HL-60 (cell line): ENCODE measurements at regions not wholly inside any gene's neighbourhood (a gene's known extent, or its start where the extent isn't known, plus 50 kb on each side); places are given as distances from the start of the nearest gene placed in this dataset.

Experiments
- CTCF ChIP-seq: IDR thresholded peaks from one replicate; pipeline ENCODE4 v1.5.1; 2011; ENCODE audit warnings: low read length, control low read depth, inconsistent platforms; ENCODE audit not compliant: insufficient read depth
- GABPA ChIP-seq: IDR thresholded peaks from 2 replicates; pipeline ENCODE4 v1.6.1; 2012; ENCODE audit warnings: low read depth
- POLR2AphosphoS5 ChIP-seq: IDR thresholded peaks from 2 replicates; pipeline ENCODE4 v1.6.1; 2012; ENCODE audit warnings: low read depth
- SPI1 ChIP-seq: IDR thresholded peaks from 2 replicates; pipeline ENCODE4 v1.6.1; 2012; ENCODE audit warnings: low read depth, mild to moderate bottlenecking, borderline replicate concordance
- TF ChIP-seq, protein P1 (sequence below): IDR thresholded peaks from 2 replicates; pipeline ENCODE4 v1.6.1; 2012; ENCODE audit warnings: low read depth; ENCODE audit not compliant: insufficient replicate concordance

DNA sequence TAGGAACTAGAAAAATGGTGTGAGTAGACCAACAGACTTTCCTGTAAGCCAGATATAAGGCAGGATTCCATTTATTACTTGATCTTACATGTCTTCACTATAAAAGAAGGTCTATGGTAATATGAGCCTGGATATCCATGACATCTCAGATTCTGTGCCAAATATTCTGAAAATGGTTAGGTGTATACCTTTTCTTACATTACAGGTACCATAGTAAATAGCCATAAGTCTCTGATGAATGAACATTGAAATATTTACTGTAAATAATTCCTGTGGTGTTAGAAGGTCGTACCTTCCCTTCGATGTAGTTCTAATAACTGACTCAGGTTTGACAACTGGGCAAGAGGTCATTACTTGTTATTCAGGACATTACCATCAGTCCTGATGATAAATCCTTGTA lies 657.9 kb downstream of the BRINP3 start:
- TF ChIP-seq CTCF = no peak
- TF ChIP-seq POLR2AphosphoS5 = no peak
- no peak for TF ChIP-seq SPI1
- TF ChIP-seq GABPA = no peak
- TF ChIP-seq, protein P1, sequence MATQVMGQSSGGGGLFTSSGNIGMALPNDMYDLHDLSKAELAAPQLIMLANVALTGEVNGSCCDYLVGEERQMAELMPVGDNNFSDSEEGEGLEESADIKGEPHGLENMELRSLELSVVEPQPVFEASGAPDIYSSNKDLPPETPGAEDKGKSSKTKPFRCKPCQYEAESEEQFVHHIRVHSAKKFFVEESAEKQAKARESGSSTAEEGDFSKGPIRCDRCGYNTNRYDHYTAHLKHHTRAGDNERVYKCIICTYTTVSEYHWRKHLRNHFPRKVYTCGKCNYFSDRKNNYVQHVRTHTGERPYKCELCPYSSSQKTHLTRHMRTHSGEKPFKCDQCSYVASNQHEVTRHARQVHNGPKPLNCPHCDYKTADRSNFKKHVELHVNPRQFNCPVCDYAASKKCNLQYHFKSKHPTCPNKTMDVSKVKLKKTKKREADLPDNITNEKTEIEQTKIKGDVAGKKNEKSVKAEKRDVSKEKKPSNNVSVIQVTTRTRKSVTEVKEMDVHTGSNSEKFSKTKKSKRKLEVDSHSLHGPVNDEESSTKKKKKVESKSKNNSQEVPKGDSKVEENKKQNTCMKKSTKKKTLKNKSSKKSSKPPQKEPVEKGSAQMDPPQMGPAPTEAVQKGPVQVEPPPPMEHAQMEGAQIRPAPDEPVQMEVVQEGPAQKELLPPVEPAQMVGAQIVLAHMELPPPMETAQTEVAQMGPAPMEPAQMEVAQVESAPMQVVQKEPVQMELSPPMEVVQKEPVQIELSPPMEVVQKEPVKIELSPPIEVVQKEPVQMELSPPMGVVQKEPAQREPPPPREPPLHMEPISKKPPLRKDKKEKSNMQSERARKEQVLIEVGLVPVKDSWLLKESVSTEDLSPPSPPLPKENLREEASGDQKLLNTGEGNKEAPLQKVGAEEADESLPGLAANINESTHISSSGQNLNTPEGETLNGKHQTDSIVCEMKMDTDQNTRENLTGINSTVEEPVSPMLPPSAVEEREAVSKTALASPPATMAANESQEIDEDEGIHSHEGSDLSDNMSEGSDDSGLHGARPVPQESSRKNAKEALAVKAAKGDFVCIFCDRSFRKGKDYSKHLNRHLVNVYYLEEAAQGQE = no peak
